ENCODE measurements at regions not wholly inside any gene's neighbourhood (a gene's known extent, or its start where the extent isn't known, plus 50 kb on each side); places are given as distances from the start of the nearest gene placed in this dataset.

DNA sequence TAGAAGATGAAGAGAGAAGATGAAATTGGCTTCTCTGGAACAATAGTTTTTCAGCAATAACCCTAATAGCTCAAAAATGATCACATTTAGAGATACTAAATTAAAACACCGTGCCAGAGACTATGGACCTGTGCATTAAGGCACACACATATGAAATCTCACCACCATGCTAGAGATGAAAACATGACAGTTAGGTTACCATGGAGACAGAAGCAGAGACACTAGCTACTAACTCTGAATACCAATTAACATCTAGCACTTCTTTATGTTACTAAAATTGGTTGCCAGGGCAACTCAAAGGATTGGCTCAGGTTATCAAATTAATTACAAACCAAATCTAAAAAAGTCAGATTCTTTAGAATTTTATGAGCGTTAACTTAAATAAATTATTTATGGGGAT, 337.7 kb downstream of the PLK2 start:
- H2AFZ ChIP-seq (ENCODE audit: low read length): no peak overlapping the region
- TF ChIP-seq KDM4A (IDR thresholded peaks at IDR 0.05; ENCODE audit: low read depth, low read length, severe bottlenecking) (no peak), POLR2A (IDR thresholded peaks at IDR 0.05; ENCODE audit: control extremely low read depth in 1 of 2, low read depth in 2 of 2, low read length in 2 of 2) (no peak), HDAC6 (IDR thresholded peaks at IDR 0.05; ENCODE audit: low read depth, low read length) (no peak), CTBP2 (IDR thresholded peaks at IDR 0.05; ENCODE audit: borderline replicate concordance, insufficient read depth, insufficient read length, low read length) (no peak), TAF1 (IDR thresholded peaks at IDR 0.05; ENCODE audit: low read depth, low read length) (no peak), TBP (IDR thresholded peaks at IDR 0.05; ENCODE audit: low read depth, low read length) (no peak), RBBP5 (IDR thresholded peaks at IDR 0.05; ENCODE audit: borderline replicate concordance, low read depth, low read length) (no peak)
- TF ChIP-seq, protein P1, sequence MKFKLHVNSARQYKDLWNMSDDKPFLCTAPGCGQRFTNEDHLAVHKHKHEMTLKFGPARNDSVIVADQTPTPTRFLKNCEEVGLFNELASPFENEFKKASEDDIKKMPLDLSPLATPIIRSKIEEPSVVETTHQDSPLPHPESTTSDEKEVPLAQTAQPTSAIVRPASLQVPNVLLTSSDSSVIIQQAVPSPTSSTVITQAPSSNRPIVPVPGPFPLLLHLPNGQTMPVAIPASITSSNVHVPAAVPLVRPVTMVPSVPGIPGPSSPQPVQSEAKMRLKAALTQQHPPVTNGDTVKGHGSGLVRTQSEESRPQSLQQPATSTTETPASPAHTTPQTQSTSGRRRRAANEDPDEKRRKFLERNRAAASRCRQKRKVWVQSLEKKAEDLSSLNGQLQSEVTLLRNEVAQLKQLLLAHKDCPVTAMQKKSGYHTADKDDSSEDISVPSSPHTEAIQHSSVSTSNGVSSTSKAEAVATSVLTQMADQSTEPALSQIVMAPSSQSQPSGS (IDR thresholded peaks at IDR 0.05; ENCODE audit: low read length): no peak

More for the DNA sequence above, 337.7 kb downstream of the PLK2 start:
- H2BK15ac ChIP-seq (ENCODE audit: low read length): no peak overlapping the region
- no peak overlapping the region for H3K9ac ChIP-seq (replicated peaks in 1 of 4; ENCODE audit: extremely low read depth in 1 of 4, low read depth in 3 of 4, low read length in 3 of 4)
- H3K56ac ChIP-seq (replicated peaks; ENCODE audit: insufficient read length, low read depth, low read length): no peak overlapping the region
- H3K14ac ChIP-seq (ENCODE audit: insufficient read length): no peak overlapping the region
- H2BK12ac ChIP-seq (ENCODE audit: low read depth, low read length): no peak overlapping the region
- no peak overlapping the region for H4K5ac ChIP-seq (ENCODE audit: insufficient read length, low read depth, low read length)
- DNase-seq (ENCODE audit: low read depth in 1 of 2, low spot score in 2 of 2): no peak
- no peaks in the 10 kb centered on the region for H3K4me1 ChIP-seq (replicated peaks in 1 of 4; ENCODE audit: control insufficient read depth in 3 of 4, insufficient read depth in 4 of 4, low read length in 3 of 4)
- H3K9me3 ChIP-seq (ENCODE audit: insufficient read depth in 2 of 2, low read depth in 1 of 2, low read length in 1 of 2): no peaks in the 10 kb centered on the region
- no peaks in the 10 kb centered on the region for H4K20me1 ChIP-seq (replicated peaks in 1 of 2; ENCODE audit: control insufficient read depth in 1 of 2, insufficient read depth in 2 of 2, low read length in 2 of 2)
- no peak overlapping the region for H3K18ac ChIP-seq (ENCODE audit: extremely low read depth, low read length)
- H3K4me3 ChIP-seq (ENCODE audit: extremely low read depth in 1 of 4, insufficient read depth in 2 of 4, low read depth in 3 of 4, low read length in 4 of 4): no peak overlapping the region
- H3K79me2 ChIP-seq (ENCODE audit: control insufficient read depth in 1 of 2, insufficient read depth in 2 of 2, low read length in 2 of 2): no peaks in the 10 kb centered on the region
- no peak overlapping the region for H2AK5ac ChIP-seq (ENCODE audit: low read depth, low read length)
- no peak overlapping the region for H4K8ac ChIP-seq (ENCODE audit: extremely low read depth, insufficient read depth, low read length)
- H3K4ac ChIP-seq (replicated peaks; ENCODE audit: insufficient read length, low read depth, low read length): no peak overlapping the region
- no peaks in the 10 kb centered on the region for H3K23me2 ChIP-seq (ENCODE audit: low read depth, low read length)
- H3K27me3 ChIP-seq (replicated peaks in 1 of 4; ENCODE audit: control insufficient read depth in 3 of 4, extremely low read depth in 1 of 4, insufficient read depth in 3 of 4, low read length in 3 of 4): no peaks in the 10 kb centered on the region
- ChIA-PET CTCF (ENCODE audit: partially characterized antibody) (interaction anchor here (0.6 kb wide), 1 partner anchor 329 kb away, joined by 3 read pairs; no protein-coding TSS in a partner anchor), POLR2A (ENCODE audit: partially characterized antibody) (no interaction called here)
- H3K27ac ChIP-seq (ENCODE audit: low read depth, low read length): no peak overlapping the region
- H2BK20ac ChIP-seq (ENCODE audit: low read length): no peak overlapping the region
- FAIRE-seq: no peak
- no peak overlapping the region for H4K91ac ChIP-seq (replicated peaks; ENCODE audit: insufficient read length, low read length)
- H3K79me1 ChIP-seq (ENCODE audit: low read depth, low read length): no peaks in the 10 kb centered on the region
- no peak overlapping the region for H2BK5ac ChIP-seq (ENCODE audit: low read depth, low read length)
- no peak overlapping the region for H3K23ac ChIP-seq (ENCODE audit: insufficient read length)
- no peak overlapping the region for H3K4me2 ChIP-seq (ENCODE audit: insufficient read depth in 1 of 2, low read depth in 2 of 2, low read length in 2 of 2)
- WGBS, 2 experiments (ENCODE audit: extremely low coverage in 1 of 2, insufficient coverage in 1 of 2, insufficient read length in 1 of 2, insufficient replicate concordance in 2 of 2, low coverage in 1 of 2, low lambda C conversion rate in 2 of 2, missing lambda C conversion rate in 1 of 2): 98% methylated on average over 2 of the region's 2 CpGs; no CpG with 5 or more reads in 1 of the 2 experiments
- H2BK120ac ChIP-seq (replicated peaks; ENCODE audit: low read depth, low read length): no peak overlapping the region
- H3K36me3 ChIP-seq (ENCODE audit: control insufficient read depth in 2 of 4, insufficient read depth in 4 of 4, low read length in 3 of 4): no peaks in the 10 kb centered on the region

All from H1 (cell line).